Smooth muscle cell (in vitro differentiated cells): ENCODE measurements at regions not wholly inside any gene's neighbourhood (a gene's known extent, or its start where the extent isn't known, plus 50 kb on each side); places are given as distances from the start of the nearest gene placed in this dataset.
A peak's percentile ranks its signal among the peaks of the same experiment; 100 is the strongest.

Experiments used
- DNase-seq: peaks from one replicate; lab custom pipeline; 2025; ENCODE audit not compliant: unreplicated experiment; lab: John Stamatoyannopoulos, UW
- H2AFZ ChIP-seq: fragments of 200-600 bp; sonication (generic); 2 replicates; pipeline ENCODE4 v1.6.0; 2016; ENCODE audit warnings: antibody characterized with exemption, low read depth, mild to moderate bottlenecking
- H3F3A ChIP-seq: fragments of 200-600 bp; sonication (generic); 2 replicates; pipeline ENCODE4 v1.6.0; 2017; ENCODE audit warnings: antibody characterized with exemption, low read depth
- H3K27ac ChIP-seq: fragments of 200-600 bp; sonication (generic); 2 replicates; pipeline ENCODE4 v1.5.1; 2016; ENCODE audit warnings: low read depth, mild to moderate bottlenecking
- H3K27me3 ChIP-seq: fragments of 200-600 bp; sonication (generic); 2 replicates; pipeline ENCODE4 v1.6.1; 2016; ENCODE audit warnings: low read depth, mild to moderate bottlenecking
- H3K36me3 ChIP-seq: fragments of 200-600 bp; sonication (generic); 2 replicates; pipeline ENCODE4 v1.5.1; 2016; ENCODE audit warnings: low read depth
- H3K4me1 ChIP-seq: fragments of 200-600 bp; sonication (generic); 2 replicates; pipeline ENCODE4 v1.5.1; 2016; ENCODE audit warnings: low read depth
- H3K4me2 ChIP-seq: fragments of 200-600 bp; sonication (generic); 2 replicates; pipeline ENCODE4 v1.6.0; 2016; ENCODE audit warnings: mild to moderate bottlenecking
- H3K4me3 ChIP-seq: fragments of 200-600 bp; sonication (generic); 2 replicates; pipeline ENCODE4 v1.5.1; 2016; ENCODE audit warnings: mild to moderate bottlenecking
- H3K79me2 ChIP-seq: fragments of 200-600 bp; sonication (generic); 2 replicates; pipeline ENCODE4 v1.6.0; 2016; ENCODE audit warnings: low read depth, mild to moderate bottlenecking
- H3K9ac ChIP-seq: fragments of 200-600 bp; sonication (generic); 2 replicates; pipeline ENCODE4 v1.6.0; 2016; ENCODE audit warnings: low read depth
- H3K9me3 ChIP-seq: fragments of 200-600 bp; sonication (generic); replicated peaks from 2 replicates; pipeline ENCODE4 v1.5.1; 2016; ENCODE audit warnings: low read depth
- H4K20me1 ChIP-seq: fragments of 200-600 bp; sonication (generic); 2 replicates; pipeline ENCODE4 v1.6.0; 2016; ENCODE audit warnings: low read depth
- WGBS: methylation state at CpG from one replicate; pipeline ENCODE4 v1.1.7; 2016; ENCODE audit warnings: low lambda C conversion rate; 5-methylcytosine and 5-hydroxymethylcytosine counted together
- TF ChIP-seq, protein P1 (sequence below): fragments of 200-600 bp; sonication (generic); IDR thresholded peaks from 2 replicates; pipeline ENCODE4 v1.5.1; 2017; ENCODE audit warnings: borderline replicate concordance, mild to moderate bottlenecking, antibody characterized with exemption; ENCODE audit not compliant: insufficient read depth, poor library complexity, severe bottlenecking

DNA sequence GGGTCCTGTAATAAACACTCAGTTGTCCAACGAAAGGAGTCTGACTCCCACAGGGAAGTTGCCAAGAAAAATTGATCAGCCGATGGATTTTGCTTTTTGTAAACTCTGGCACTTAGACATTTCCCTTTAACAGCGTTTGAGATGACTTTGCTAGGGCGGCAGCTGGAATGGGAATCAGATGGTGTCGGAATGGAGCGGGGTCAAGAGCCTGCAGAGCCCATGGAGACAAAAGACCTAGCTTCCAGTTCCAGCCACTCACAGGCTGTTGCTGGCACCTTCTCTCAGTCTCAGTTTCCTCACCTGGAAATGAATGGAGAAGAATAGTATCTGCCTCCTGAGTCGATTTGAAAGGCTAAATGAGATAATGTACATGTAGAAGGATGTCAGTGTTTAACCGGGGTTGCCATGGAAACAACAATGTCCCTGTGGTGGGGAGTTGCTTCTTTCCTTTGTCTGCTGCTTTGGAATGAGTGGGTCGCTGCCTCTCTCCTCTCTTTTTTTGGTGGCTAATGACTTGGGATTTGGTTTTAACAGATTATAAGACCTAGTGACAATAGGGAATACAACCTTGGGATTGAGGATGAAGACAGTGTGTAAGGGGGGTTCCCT lies 137.4 kb downstream of the GAS1 start:
- H3K4me1 ChIP-seq: peaks cover 8% of the 10 kb centered on the region
- H3F3A ChIP-seq: no peaks in the 10 kb centered on the region
- no peaks in the 10 kb centered on the region for H3K27me3 ChIP-seq
- H3K4me3 ChIP-seq: no peak overlapping the region
- no peak overlapping the region for H2AFZ ChIP-seq
- H4K20me1 ChIP-seq: no peaks in the 10 kb centered on the region
- no peak for DNase-seq
- no peak overlapping the region for H3K27ac ChIP-seq
- no peaks in the 10 kb centered on the region for H3K9me3 ChIP-seq
- 88% methylated on average over 9 of the region's 9 CpGs for WGBS
- TF ChIP-seq, protein P1, sequence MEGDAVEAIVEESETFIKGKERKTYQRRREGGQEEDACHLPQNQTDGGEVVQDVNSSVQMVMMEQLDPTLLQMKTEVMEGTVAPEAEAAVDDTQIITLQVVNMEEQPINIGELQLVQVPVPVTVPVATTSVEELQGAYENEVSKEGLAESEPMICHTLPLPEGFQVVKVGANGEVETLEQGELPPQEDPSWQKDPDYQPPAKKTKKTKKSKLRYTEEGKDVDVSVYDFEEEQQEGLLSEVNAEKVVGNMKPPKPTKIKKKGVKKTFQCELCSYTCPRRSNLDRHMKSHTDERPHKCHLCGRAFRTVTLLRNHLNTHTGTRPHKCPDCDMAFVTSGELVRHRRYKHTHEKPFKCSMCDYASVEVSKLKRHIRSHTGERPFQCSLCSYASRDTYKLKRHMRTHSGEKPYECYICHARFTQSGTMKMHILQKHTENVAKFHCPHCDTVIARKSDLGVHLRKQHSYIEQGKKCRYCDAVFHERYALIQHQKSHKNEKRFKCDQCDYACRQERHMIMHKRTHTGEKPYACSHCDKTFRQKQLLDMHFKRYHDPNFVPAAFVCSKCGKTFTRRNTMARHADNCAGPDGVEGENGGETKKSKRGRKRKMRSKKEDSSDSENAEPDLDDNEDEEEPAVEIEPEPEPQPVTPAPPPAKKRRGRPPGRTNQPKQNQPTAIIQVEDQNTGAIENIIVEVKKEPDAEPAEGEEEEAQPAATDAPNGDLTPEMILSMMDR: no peak
- no peak overlapping the region for H3K9ac ChIP-seq
- no peaks in the 10 kb centered on the region for H3K79me2 ChIP-seq
- H3K4me2 ChIP-seq: no peak overlapping the region
- no peaks in the 10 kb centered on the region for H3K36me3 ChIP-seq

DNA sequence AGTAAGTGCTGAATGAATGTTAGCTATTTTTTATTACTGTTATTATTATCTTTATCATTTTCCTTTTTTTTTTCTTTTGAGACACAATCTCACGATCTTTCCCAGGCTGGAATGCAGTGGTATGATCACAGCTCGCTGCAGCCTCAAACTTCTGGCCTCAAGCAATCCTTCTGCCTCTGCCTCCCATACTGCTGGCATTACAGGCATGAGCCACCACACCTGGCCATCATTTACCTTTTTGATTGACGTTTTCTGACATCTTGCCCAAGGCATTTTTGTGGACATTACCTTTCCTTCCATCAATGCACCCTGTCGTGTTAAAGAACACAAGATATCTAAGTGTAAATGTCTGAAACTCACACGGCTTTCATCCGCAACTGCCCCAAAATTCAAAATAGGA lies 138.2 kb downstream of the GAS1 start:
- Histone ChIP-seq H4K20me1 (no peaks in the 10 kb centered on the region), H3K4me3 (no peak overlapping the region), H3K79me2 (no peaks in the 10 kb centered on the region), H2AFZ (no peak overlapping the region), H3K27me3 (no peaks in the 10 kb centered on the region), H3K4me1 (peaks cover 8% of the 10 kb centered on the region), H3K9me3 (no peaks in the 10 kb centered on the region), H3K27ac (no peak overlapping the region), H3K4me2 (no peak overlapping the region), H3K36me3 (no peaks in the 10 kb centered on the region), H3K9ac (no peak overlapping the region), H3F3A (no peaks in the 10 kb centered on the region)
- whole genome bisulfite sequencing: 89% methylated on average over 6 of the region's 6 CpGs
- DNase-seq: no peak
- TF ChIP-seq, protein P1: no peak

DNA sequence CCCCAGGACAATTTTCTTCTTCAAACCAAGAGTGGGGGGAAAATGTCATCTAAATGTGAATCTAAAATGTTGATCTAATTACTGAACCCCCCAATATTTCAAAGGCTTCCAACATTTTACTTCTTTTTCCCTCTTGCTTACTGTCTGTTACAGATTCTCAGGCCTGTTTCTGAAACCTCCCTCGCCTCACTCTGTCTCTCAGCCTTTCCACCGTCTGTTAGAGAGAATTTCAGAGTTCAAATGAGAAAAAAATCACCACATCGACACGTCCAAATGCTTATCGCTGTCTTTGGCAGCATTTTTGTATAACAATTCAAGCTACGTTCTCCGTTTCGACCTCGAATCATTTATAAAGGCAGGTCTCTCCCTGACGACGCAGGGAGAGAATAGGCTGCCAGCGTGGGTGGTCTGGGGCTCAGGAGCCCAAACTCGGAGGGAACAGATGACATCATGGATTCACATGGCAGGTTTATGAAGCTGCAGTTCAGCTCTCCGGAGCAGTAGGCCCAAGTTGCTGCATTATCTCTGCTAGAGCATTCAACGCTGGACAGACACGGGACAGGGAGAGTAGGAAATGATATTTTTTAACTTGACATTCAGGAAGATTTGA lies 139.8 kb downstream of the GAS1 start:
- Histone ChIP-seq H3K9me3 (no peaks in the 10 kb centered on the region), H2AFZ (peak overlapping the region; percentile 79), H3K27ac (no peak overlapping the region), H3K4me1 (peaks cover 8% of the 10 kb centered on the region), H3K79me2 (no peaks in the 10 kb centered on the region), H4K20me1 (no peaks in the 10 kb centered on the region), H3K4me3 (no peak overlapping the region), H3F3A (no peaks in the 10 kb centered on the region), H3K27me3 (no peaks in the 10 kb centered on the region), H3K9ac (no peak overlapping the region), H3K36me3 (no peaks in the 10 kb centered on the region), H3K4me2 (peak overlapping the region; percentile 39)
- TF ChIP-seq, protein P1: no peak
- WGBS: 43% methylated on average over 16 of the region's 16 CpGs
- no peak for DNase-seq

DNA sequence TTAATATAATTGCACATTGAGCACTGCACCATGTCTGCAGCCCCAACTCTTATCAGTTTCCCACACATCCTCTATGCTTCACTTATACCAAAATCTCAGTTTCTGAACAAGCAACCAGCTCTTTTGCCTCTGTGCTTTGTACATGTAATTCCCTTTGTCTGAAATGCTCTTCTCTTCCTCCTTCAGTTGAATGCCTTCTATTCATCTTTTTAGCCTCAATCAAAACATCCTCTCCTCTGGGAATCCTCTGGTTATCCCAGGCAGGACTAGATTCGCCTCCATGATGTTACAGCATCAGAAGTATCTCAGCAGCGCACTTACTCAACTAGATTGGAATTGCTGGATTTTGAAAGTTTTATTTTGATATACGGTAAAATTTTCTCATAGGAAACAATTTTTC lies 143.3 kb downstream of the GAS1 start:
- Histone ChIP-seq H3K9ac (no peak overlapping the region), H3K79me2 (no peaks in the 10 kb centered on the region), H3K4me3 (no peak overlapping the region), H3K9me3 (no peaks in the 10 kb centered on the region), H4K20me1 (no peaks in the 10 kb centered on the region), H2AFZ (no peak overlapping the region), H3F3A (no peaks in the 10 kb centered on the region), H3K36me3 (no peaks in the 10 kb centered on the region), H3K27ac (no peak overlapping the region), H3K27me3 (no peaks in the 10 kb centered on the region), H3K4me1 (peaks cover 8% of the 10 kb centered on the region), H3K4me2 (no peak overlapping the region)
- DNase-seq: no peak
- WGBS: 94% methylated on average over 3 of the region's 3 CpGs
- TF ChIP-seq, protein P1: no peak
